ENCODE measurements at regions not wholly inside any gene's neighbourhood (a gene's known extent, or its start where the extent isn't known, plus 50 kb on each side); places are given as distances from the start of the nearest gene placed in this dataset.

GRCh38 chr9:32278991-32279390 is 105.5 kb upstream of the ACO1 start:
- intact Hi-C loops (cut with DNase I), result no loop called here
- Histone ChIP-seq H3K36me3 (no peaks in the 10 kb centered on the region), H3K4me1 (no peaks in the 10 kb centered on the region), H3K27me3 (no peaks in the 10 kb centered on the region), H3K4me3 (no peak overlapping the region), H3K9me3 (no peaks in the 10 kb centered on the region), H3K27ac (no peak overlapping the region)
- no peak for TF ChIP-seq CTCF (IDR thresholded peaks at IDR 0.05)
- ATAC-seq (no peak), DNase-seq (no peak)

DNA sequence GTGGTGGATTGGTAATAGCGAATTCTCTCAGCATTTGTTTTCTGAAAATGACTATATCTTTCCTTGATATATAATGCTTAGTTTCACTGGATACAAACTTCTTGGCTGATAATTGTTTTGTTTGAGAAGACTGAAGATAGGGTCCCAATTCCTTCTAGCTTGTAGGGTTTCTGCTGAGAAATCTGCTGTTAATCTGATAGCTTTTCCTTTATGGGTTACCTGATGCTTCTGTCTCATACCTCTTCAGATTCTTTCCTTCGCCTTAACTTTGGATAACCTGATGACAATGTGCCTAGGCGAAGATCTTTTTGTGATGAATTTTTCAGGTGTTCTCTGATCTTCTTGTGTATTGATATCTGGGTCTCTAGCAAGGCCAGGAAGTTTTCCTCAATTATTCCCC is 94.7 kb upstream of the ACO1 start:
- Histone ChIP-seq H3K4me3 (no peak overlapping the region), H3K27ac (no peak overlapping the region), H3K9me3 (no peaks in the 10 kb centered on the region), H3K36me3 (no peaks in the 10 kb centered on the region), H3K27me3 (no peaks in the 10 kb centered on the region), H3K4me1 (no peaks in the 10 kb centered on the region)
- intact Hi-C loops (cut with DNase I), result no loop called here
- no peak for TF ChIP-seq CTCF (IDR thresholded peaks at IDR 0.05)
- DNase-seq (no peak), ATAC-seq (no peak)

DNA sequence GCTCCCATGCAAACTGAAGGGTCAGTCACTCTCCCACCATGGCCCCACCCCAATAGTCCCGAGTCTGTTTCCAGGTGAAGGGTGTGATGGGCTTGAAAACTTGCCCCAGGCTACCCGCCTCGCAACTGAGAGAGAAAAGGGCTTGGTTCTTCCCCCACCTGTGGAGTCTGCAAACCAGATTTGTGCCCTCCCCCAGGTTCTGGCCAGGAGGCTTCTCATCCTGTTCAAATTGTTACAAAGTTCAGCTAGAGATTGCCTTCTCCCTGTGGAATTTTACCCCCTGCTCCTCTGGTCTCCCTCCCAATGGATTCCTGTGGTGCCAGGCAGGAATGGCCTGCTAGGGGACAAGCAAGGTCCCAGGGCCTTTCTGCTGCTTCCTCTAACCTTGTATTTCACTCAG is 93.1 kb upstream of the ACO1 start:
- intact Hi-C loops (cut with DNase I), result no loop called here
- H3K36me3 ChIP-seq, result no peaks in the 10 kb centered on the region
- H3K4me1 ChIP-seq, result no peaks in the 10 kb centered on the region
- no peak for TF ChIP-seq CTCF (IDR thresholded peaks at IDR 0.05)
- H3K9me3 ChIP-seq, result no peaks in the 10 kb centered on the region
- no peak for ATAC-seq
- H3K4me3 ChIP-seq, result no peak overlapping the region
- DNase-seq, result no peak
- H3K27ac ChIP-seq, result no peak overlapping the region
- no peaks in the 10 kb centered on the region for H3K27me3 ChIP-seq

DNA sequence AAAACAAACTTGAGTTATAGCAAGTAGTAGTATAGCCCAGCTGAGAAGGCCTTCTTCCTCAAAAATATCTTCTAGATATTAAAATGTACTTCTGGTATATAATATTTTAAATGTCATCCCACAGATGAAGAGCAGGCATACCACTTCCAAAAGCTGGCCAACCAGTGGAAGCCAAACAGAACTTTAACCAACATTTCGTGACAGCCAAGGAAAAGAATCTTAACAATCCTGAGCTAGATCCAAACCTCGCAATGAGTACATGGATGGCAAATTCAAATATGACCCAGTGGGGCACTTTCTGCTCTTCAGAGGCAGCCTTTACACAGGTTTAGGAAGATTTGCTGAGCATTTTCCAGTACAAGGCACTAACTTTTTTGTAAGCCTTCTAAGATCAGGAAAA is 91.8 kb upstream of the ACO1 start:
- Histone ChIP-seq H3K27me3 (no peaks in the 10 kb centered on the region), H3K9me3 (no peaks in the 10 kb centered on the region), H3K27ac (no peak overlapping the region), H3K4me1 (no peaks in the 10 kb centered on the region), H3K4me3 (no peak overlapping the region), H3K36me3 (no peaks in the 10 kb centered on the region)
- no peak for DNase-seq
- ATAC-seq, result no peak
- no peak for TF ChIP-seq CTCF (IDR thresholded peaks at IDR 0.05)
- intact Hi-C loops (cut with DNase I), result no loop called here

DNA sequence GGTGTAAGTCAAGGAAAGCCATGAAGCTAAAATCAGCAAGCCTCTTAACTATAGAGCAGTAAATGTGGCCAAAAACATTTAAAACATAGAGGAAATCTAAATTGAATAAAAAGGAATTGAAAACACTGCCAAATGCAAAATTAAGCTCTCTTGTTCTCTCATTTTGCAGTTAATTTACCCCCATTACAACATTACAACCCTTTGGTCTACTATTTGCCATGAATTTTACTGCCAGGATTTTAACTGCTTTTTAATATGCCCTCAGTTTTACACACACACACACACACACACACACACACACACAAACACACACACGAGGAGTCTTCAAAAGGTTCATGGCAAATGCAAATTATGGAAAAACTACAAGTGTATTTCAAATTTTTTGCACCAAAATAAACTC is 91.4 kb upstream of the ACO1 start:
- Histone ChIP-seq H3K36me3 (no peaks in the 10 kb centered on the region), H3K27ac (no peak overlapping the region), H3K9me3 (no peaks in the 10 kb centered on the region), H3K4me3 (no peak overlapping the region), H3K4me1 (no peaks in the 10 kb centered on the region), H3K27me3 (no peaks in the 10 kb centered on the region)
- no peak for ATAC-seq
- TF ChIP-seq CTCF (IDR thresholded peaks at IDR 0.05), result no peak
- peak in 2 of 4 donors; percentile 36 to 44 for DNase-seq
- intact Hi-C loops (cut with DNase I), result no loop called here
